LHCN-M2 (cell line): ENCODE measurements at regions not wholly inside any gene's neighbourhood (a gene's known extent, or its start where the extent isn't known, plus 50 kb on each side); places are given as distances from the start of the nearest gene placed in this dataset.
"Not testable (repeated sequence)": the region's sequence is repeated elsewhere in the genome, so short reads cannot be mapped to it uniquely, and the experiment has no call there.

Experiments
- DNase-seq: peaks from one replicate; pipeline ENCODE4 v3.0.0-alpha.2; 2012; ENCODE audit warnings: low read depth

- DNase-seq = no peak
Observed at GRCh38 chr3:157582637-157582973, 79.4 kb upstream of the VEPH1 start.

GRCh38 chr3:157581956-157582636, 78.9 kb upstream of the VEPH1 start:
- DNase-seq = not testable (repeated sequence)

- DNase-seq = no peak
Observed at GRCh38 chr3:157581371-157581770, 78.2 kb upstream of the VEPH1 start.

GRCh38 chr3:157578181-157578580, 75.0 kb upstream of the VEPH1 start:
- DNase-seq = peak; percentile 18

- DNase-seq = no peak
Observed at GRCh38 chr3:157574531-157574930, 71.3 kb upstream of the VEPH1 start.

- no peak for DNase-seq
Observed at GRCh38 chr3:157573780-157574378, 70.7 kb upstream of the VEPH1 start.

- DNase-seq = no peak
Observed at GRCh38 chr3:157573281-157573680, 70.1 kb upstream of the VEPH1 start.

GRCh38 chr3:157572559-157573270, 69.5 kb upstream of the VEPH1 start:
- DNase-seq = peak; percentile 68

- DNase-seq = no peak
Observed at GRCh38 chr3:157566596-157566995, 63.4 kb upstream of the VEPH1 start.

GRCh38 chr3:157559401-157559800, 56.2 kb upstream of the VEPH1 start:
- no peak for DNase-seq
